NCI-H146 treated with DMSO at 0.1 percent for 48 hours (cell line): ENCODE measurements at regions not wholly inside any gene's neighbourhood (a gene's known extent, or its start where the extent isn't known, plus 50 kb on each side); places are given as distances from the start of the nearest gene placed in this dataset.
"Not testable (repeated sequence)": the region's sequence is repeated elsewhere in the genome, so short reads cannot be mapped to it uniquely, and the experiment has no call there.

Source experiments
- DNase-seq: peaks from one replicate; lab custom pipeline; 2025; ENCODE audit not compliant: unreplicated experiment; lab: John Stamatoyannopoulos, UW

- DNase-seq, result no peak
Observed at GRCh38 chr4:141290771-141291170, 70.1 kb downstream of the ZNF330 start.

GRCh38 chr4:141294306-141294705 lies 73.6 kb downstream of the ZNF330 start:
- DNase-seq, result no peak

GRCh38 chr4:141301216-141301615 lies 80.5 kb downstream of the ZNF330 start:
- no peak for DNase-seq

GRCh38 chr4:141302924-141303323 lies 82.2 kb downstream of the ZNF330 start:
- no peak for DNase-seq

- DNase-seq, result no peak
Observed at GRCh38 chr4:141304346-141304745, 83.7 kb downstream of the ZNF330 start.

- DNase-seq, result no peak
Observed at GRCh38 chr4:141306331-141306730, 85.6 kb downstream of the ZNF330 start.

- DNase-seq, result peak; percentile 57
Observed at GRCh38 chr4:141307241-141307689, 86.6 kb downstream of the ZNF330 start.

GRCh38 chr4:141309874-141310273 lies 89.2 kb downstream of the ZNF330 start:
- no peak for DNase-seq

GRCh38 chr4:141311246-141312204 lies 90.8 kb downstream of the ZNF330 start:
- no peak for DNase-seq

- DNase-seq, result no peak
Observed at GRCh38 chr4:141314627-141315026, 93.9 kb downstream of the ZNF330 start.

- peak; percentile 44 for DNase-seq
Observed at GRCh38 chr4:141328560-141329173, 108.0 kb downstream of the ZNF330 start.

GRCh38 chr4:141329174-141329569 lies 108.5 kb downstream of the ZNF330 start:
- DNase-seq, result no peak

GRCh38 chr4:141330616-141331015 lies 109.9 kb downstream of the ZNF330 start:
- no peak for DNase-seq

- DNase-seq, result peak; percentile 37
Observed at GRCh38 chr4:141331534-141332358, 111.1 kb downstream of the ZNF330 start.

GRCh38 chr4:141332359-141333181 lies 111.9 kb downstream of the ZNF330 start:
- DNase-seq, result peak; percentile 87

GRCh38 chr4:141333456-141334230 lies 112.9 kb downstream of the ZNF330 start:
- not testable (repeated sequence) for DNase-seq

GRCh38 chr4:141335166-141335565 lies 114.5 kb downstream of the ZNF330 start:
- no peak for DNase-seq

GRCh38 chr4:141338238-141338637 lies 117.5 kb downstream of the ZNF330 start:
- DNase-seq, result no peak

- DNase-seq, result no peak
Observed at GRCh38 chr4:141339391-141339790, 118.7 kb downstream of the ZNF330 start.

GRCh38 chr4:141339966-141340365 lies 119.3 kb downstream of the ZNF330 start:
- no peak for DNase-seq
